GM23248 (cell line): ENCODE measurements at regions not wholly inside any gene's neighbourhood (a gene's known extent, or its start where the extent isn't known, plus 50 kb on each side); places are given as distances from the start of the nearest gene placed in this dataset.

ENCODE experiments used
- EZH2 ChIP-seq: fragments of 200-600 bp; sonication (generic); IDR thresholded peaks from 2 replicates; pipeline ENCODE4 v1.6.1; 2018; ENCODE audit warnings: antibody characterized with exemption, mild to moderate bottlenecking; ENCODE audit not compliant: insufficient read depth, poor library complexity, severe bottlenecking
- EZH2phosphoT487 ChIP-seq: fragments of 200-600 bp; sonication (generic); IDR thresholded peaks from 2 replicates; pipeline ENCODE4 v1.6.1; 2018; ENCODE audit warnings: antibody characterized with exemption, moderate library complexity, mild to moderate bottlenecking, low read depth; ENCODE audit not compliant: insufficient read depth

GRCh38 chrX:22800360-22800759, 199.4 kb upstream of the DDX53 start:
- TF ChIP-seq EZH2, result no peak
- TF ChIP-seq EZH2phosphoT487, result no peak
